NCI-H2227 treated with DMSO at 0.1 percent for 48 hours (cell line): ENCODE measurements at regions not wholly inside any gene's neighbourhood (a gene's known extent, or its start where the extent isn't known, plus 50 kb on each side); places are given as distances from the start of the nearest gene placed in this dataset.

Source experiments
- DNase-seq: peaks from one replicate; lab custom pipeline; 2025; lab: John Stamatoyannopoulos, UW

DNA sequence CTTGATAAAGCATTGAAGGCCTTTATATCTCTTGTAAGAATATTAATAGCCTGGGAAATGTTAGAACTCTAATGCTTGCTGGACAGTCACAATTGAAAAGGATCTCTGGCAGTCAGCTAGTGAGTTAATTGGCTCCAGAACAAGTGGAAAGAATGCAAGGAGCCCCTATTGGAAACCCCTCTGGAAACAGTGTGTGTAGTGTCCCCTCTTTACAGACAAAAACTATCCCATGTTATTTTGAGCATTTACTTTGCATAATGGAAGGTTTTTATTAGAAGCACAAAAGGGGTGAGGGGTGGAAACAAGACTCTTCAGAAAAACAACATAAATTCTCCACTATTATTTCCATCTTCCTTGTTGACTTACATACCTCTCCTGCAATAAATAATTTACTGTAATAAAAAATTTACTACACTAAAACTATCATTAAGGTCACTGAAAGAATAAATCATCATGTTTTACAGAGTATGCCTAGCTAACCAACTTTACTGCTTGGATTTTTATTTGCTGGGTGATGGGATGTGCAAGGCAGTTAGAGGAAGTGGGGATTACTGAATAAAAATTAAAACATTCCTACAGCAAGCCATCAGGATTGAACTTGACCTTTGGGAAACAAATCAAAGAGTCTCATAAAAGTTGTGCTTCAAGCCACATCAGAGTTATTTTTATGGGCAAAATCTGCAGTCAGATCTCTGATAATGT is 610.4 kb downstream of the TBC1D4 start:
- no peak for DNase-seq

GRCh38 chr13:74870865-74871264 is 611.1 kb downstream of the TBC1D4 start:
- DNase-seq, result no peak

GRCh38 chr13:74869846-74870245 is 612.1 kb downstream of the TBC1D4 start:
- DNase-seq, result no peak

GRCh38 chr13:74868049-74868448 is 613.9 kb downstream of the TBC1D4 start:
- DNase-seq, result no peak

GRCh38 chr13:74867460-74867859 is 614.5 kb downstream of the TBC1D4 start:
- DNase-seq, result no peak

- no peak for DNase-seq
Observed at GRCh38 chr13:74866101-74866500, 615.9 kb downstream of the TBC1D4 start.

GRCh38 chr13:74865656-74866055 is 616.3 kb downstream of the TBC1D4 start:
- DNase-seq, result no peak

DNA sequence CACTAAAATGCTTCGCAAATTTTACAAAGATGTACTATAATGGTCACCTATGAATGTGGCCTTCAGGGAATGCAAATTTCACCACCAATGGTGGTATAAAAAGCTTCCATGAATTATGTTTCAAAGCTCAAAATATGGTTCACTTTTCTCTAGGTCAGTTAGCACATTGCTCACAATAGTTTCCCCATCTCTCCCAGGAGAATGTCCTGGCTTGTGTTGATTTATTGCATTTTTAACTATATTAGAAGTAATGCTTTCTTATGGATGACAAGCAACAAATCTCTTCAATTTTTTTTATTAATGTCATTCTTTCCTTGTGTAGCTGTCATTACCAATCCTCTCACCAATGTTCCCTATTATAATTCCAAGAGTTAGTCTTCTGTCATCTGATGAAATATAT is 621.2 kb downstream of the TBC1D4 start:
- DNase-seq, result no peak

DNA sequence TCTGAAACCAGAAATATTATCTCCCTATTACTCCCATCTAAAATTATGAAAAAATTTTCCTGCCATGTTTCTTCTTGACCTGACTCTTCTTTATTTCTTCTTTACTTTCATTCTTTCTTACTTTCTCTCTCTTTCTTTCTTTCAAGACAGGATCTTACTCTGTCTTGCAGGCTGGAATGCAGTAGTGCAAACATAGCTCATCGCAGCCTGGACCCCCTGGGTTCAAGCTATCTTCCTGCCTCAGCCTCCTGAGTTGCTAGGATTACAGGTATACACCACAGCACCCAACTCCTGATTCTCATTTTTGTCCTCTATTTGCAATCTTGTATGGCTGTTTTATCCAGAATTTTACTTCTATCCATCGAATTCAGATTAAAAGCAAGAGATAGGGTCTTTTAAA is 631.1 kb downstream of the TBC1D4 start:
- no peak for DNase-seq

DNA sequence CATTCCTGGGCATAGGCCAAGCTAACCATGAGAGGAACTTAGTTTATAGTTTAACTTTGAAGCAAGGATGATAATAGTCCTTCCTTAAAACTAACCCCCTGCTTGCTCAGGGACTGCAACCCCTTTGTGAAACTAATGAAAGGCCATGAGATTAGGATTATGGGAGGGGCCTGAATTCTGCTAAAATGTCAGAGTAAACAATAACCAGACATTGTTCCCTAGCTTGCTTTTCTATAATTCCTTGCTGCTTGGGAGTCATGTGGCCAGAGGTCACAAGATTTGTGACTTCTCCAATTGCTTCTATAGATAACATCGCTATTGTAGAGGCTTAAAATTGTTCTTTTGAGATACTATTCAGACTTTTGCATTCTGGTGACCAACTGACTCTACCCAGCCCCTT is 634.0 kb downstream of the TBC1D4 start:
- no peak for DNase-seq

GRCh38 chr13:74845806-74846205 is 636.2 kb downstream of the TBC1D4 start:
- DNase-seq, result no peak

DNA sequence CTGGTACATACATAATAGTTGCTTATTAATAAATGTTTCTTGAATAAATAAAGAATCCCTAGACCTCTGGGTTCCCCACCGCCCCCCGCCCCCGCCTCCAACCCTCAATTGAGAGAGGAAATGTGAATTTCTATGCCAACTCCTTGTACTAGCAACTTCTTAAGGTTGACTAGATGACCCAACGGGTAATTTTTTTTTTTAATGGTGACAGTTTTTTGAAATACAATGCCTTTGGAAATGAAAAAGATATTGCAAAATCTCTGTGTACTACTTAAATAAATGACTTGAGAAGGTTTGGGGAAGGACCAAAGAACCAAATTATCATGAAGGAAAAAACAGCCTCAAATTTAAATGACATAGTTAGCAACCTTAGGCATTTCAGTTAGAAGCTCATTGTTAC is 640.3 kb downstream of the TBC1D4 start:
- DNase-seq, result no peak

DNA sequence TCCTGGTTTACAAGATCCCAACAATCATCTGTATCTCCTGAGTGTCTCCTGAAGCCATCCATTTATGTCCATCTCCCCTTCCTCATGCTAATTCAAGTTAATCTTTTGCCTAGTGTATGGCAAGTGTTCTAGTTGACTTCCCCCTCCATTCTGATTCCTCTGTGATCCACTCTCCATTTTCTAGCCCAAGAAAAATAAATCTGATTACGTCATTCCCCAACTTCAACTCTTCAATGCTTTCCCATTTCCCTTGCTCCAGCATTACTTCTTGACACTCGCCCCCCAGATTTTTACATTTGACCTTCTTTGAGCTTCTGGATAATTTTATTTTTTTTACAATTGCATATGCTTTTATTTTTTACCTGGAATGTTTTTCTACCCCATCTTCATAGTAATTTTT is 640.8 kb downstream of the TBC1D4 start:
- DNase-seq, result no peak

GRCh38 chr13:74839656-74840055 is 642.3 kb downstream of the TBC1D4 start:
- no peak for DNase-seq

DNA sequence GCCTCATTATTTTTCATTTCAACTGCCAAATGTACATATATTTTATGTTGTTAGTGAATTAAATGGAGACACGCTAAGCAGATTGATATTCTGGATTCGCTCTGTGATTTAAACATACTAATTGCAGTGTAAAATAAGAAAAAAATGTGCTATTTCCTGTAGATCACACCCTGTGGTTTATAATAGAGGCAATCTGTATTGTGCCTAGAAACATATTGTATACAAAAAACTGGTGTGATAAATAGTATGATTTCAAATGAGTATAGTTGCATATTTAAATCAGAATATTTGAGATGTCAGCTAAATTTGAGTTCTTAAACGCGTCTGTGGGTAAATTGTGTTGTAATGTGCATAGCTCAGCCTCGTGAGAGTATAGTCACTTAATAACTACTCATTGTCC is 643.9 kb downstream of the TBC1D4 start:
- DNase-seq, result no peak

GRCh38 chr13:74836628-74837027 is 645.3 kb downstream of the TBC1D4 start:
- no peak for DNase-seq

- no peak for DNase-seq
Observed at GRCh38 chr13:74835579-74835978, 646.4 kb downstream of the TBC1D4 start.

DNA sequence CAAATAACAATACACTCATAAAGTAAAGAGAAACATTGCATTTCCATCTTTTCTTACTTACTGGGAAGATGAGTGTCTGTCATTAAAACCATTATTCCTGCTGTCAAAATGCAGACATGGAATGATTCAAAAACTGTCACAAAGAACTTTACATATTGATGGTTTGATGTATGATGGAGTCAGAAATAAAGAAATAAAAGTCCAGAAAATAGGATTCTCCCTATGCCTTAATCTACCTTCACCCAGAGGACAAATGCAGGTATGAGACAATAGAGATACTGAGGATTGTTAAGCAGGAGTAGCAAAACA is 656.1 kb downstream of the TBC1D4 start:
- DNase-seq, result no peak

GRCh38 chr13:74825152-74825937 is 656.6 kb downstream of the TBC1D4 start:
- no peak for DNase-seq

- DNase-seq, result no peak
Observed at GRCh38 chr13:74820809-74821208, 661.2 kb downstream of the TBC1D4 start.

GRCh38 chr13:74819549-74819948 is 662.4 kb downstream of the TBC1D4 start:
- no peak for DNase-seq

DNA sequence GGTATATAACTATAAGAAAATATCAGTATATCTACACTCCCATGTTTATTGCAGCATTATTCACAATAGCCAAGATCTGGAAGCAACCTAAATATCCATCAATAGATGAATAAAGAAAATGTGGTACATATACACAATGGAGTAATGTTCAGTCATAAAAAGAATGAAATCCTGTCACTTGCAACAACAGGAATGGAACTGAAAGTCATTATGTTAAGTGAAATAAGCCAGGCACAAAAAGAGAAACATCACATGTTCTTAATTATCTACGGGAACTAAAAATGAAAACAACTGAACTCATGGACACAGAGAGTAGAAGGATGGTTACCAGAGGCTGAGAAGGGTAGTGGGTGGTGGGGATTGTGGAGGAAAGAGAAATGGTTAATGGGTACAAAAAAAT is 665.2 kb downstream of the TBC1D4 start:
- no peak for DNase-seq

GRCh38 chr13:74796157-74796556 is 662.0 kb upstream of the KLF12 start:
- no peak for DNase-seq

DNA sequence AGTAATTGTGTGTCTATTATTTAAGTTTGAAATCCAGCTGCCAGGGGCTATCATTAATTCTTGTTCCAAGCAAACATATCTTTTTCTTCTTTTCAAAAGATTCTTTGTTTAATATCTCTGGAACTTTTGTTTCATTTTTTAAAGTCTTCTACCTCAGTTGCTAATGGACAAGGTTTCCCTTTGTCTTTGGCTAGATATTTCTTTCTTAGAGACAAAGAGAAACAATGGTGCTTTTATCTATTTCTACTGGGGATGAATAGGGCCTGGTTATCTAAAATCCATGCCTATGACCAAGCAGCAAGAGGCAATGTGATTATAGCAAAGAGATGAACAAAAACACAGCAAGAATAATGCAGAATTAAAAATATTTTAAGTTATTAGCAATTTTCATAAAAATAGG is 661.3 kb upstream of the KLF12 start:
- DNase-seq, result no peak
